Fibroblast of skin of left quadriceps (primary cell): ENCODE measurements at regions not wholly inside any gene's neighbourhood (a gene's known extent, or its start where the extent isn't known, plus 50 kb on each side); places are given as distances from the start of the nearest gene placed in this dataset.

Experiments
- DNase-seq, 2 experiments: peaks; one replicate each; pipeline ENCODE4 v3.0.0-alpha.2; 2013; ENCODE audit warnings: low read depth in 2 of 2

DNA sequence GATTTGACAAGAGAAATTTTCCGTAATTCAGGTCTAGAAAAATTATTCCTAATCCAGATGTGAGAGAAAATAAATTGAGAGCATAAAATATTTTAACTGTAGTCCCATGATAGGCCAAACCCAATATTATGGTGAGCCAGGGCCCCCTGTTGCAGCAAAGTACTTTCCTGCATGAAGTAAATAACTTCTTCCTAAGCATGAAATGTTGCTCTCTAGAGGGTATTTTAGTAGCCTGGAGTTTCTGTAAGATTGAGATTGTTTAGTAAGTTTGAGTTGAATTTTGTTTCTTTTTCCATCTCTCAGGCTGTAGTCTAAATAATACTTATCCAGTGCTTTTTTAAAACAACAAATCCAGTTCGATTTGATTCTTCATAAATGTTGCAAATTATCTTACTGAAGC lies 317.5 kb upstream of the MPDZ start:
- no peak for DNase-seq

DNA sequence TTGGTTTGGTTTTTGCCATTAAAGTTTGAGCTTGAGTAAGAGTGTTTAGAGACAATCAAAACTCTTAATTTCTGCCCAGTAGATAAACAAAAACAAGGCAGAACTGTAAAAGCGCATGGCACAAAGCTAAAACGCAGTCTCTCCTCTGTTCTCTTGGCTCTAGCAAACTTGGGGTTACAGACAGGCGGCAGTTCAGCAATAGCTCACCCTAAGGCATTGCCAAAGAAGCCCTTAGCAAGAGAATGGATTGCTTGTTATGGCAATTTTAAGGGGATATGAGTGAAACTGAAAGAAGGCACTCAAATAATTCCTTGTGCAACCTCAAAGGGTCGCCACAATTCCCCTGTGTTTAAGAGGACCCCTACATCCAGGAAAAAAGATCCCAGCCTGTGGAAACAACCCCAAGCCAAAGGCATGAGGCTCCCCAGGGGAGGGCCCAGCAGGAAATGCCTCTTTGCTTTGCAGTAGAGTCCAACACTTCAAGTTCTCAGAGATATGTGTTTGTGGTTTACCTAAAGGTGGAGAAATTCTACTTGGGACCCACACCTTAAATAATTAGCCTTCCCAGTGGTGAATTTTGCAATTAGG lies 317.0 kb upstream of the MPDZ start:
- no peak for DNase-seq

DNA sequence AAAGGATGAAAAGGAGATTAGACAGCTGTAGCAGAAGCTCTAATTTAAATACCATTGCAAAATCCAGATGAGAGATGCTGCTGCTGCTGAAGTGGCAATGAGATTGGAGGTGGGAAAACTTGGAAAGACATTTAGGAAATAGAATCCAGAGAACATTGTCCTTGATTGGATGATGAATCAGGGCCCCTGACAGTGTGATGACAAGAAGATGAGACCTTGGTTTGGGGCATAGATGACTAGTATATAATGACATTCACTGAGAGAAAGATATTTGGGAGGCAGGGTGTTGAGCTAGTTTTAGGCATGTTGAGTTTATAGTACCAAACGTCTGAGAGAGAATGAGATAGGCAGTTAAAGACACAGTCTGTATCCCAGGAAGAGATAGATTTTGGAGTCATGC lies 311.5 kb upstream of the MPDZ start:
- no peak for DNase-seq

DNA sequence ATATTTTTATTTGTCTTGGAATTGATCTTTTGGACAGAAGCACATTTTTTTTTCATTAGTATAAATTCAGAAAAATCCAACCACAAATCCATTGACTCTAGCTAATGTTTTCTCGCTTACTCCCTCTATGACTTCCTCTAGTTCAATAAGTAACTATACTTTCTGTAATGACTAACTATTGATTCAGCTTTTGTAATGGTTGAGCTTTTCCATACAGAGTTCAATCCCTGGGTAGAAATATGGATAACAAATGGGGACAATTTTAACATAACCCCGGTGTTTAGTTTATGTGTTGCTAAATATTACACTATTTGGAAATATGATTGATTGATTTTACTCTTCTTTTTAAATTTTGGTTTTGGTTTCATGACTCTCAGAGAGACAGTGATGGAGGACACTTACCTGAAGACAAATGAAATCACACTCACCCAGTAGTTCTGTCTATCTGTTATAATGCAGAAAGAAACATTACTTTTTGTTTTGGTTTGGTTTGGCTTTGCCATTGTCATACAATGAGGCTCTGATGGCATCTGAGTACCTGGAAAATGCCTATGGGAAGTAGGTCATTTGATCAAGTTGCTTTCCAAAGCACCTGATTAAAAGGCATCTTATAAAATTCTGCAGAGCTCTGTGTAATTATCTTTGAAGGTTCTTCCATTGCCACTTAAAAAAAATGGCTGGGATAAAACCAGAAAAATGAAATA lies 309.7 kb upstream of the MPDZ start:
- DNase-seq: no peak

DNA sequence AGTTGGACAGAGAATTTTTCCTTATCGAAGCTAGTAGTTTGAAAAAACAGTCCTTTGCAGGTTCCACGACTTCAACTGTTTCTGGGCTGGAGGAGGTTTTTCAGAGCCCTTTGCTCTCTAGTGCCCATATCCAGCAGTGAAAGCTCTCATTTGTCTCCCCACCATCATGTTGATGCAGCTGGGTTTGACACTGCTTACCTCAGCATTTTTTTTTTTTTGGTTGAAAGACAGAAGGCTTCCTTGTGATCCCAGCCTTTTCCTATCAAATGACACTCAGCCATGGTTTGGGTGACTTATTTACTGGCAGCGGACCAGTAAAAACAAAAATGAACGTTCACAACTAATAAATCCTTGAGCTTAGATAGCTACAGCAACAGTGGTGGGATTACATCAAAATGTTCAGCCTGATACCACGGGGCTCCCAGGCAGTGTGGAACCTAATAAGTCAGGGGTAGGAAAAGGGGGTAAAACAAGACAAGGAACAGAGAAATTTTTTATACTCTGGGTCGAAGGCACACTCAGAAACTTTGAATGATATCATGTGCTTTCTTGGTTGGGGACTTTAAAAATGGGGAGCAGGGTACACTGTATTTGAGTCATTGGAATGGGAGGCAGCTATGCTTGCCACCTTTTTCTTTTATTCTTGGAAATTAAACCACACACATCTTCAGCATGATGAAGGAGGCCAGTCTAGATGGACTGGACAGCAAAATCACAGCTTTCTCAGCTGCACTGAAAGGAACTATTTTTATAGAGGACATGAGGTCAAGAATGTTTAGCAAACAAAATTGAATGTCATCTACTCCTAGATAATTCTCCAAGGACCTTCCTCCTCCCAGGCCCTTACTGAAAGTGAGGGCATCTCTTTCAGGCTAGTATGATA lies 308.9 kb upstream of the MPDZ start:
- DNase-seq: no peak

DNA sequence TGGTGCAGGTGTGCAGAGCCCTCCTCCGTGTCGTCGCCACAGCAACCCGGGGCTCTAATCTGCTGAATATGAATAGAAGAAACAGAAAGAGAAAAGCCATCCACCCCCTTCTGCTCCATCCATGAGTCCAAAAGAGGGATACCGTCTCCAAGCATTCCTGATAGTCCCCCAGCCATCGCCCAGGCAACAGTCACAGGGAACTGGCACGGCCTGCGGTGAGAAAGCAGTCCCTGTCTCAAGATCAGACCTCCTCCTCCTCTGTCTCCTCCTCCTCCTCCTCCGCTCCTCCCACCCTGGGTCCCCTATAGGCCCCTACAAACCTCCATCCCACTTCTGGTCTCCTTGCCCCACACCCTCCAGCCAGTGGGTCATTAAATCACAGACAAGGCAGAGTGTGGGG lies 308.1 kb upstream of the MPDZ start:
- no peak for DNase-seq

DNA sequence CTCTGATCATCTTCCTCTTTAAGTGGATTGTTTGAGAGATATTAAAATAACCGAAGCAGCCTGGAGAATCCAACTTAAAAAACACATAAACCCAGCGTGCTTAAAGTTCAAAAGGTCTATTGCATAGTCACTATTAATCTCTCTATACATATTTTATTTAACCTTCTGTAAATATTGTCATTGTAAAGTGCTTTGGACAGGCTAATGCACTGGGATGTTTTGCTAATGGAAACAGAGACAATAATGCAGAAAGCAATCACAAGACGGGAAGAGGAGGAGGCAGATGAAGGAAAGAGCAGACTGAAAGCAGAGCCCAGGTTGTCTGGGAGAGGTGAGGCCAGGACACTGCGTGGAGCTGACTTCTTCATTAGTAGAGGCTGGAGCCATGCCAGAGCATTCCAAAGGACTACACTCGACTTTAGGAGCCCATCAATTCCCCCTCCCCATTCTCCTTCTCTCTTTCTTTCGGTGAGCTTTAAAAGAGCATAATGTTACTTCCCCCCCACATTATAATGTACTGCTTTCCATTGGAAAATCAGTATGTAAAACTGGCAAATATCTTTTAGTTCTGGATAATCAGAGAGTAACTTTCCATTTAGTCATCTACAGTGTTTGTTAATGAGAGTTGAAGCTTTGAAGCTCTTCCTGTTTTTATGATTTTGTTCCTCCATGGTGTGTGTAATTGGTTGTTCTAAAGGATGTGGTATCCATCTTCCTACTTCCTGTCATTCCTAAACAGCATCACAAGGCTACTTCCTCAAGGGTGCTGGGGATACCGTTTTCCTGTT lies 307.3 kb upstream of the MPDZ start:
- DNase-seq: no peak

DNA sequence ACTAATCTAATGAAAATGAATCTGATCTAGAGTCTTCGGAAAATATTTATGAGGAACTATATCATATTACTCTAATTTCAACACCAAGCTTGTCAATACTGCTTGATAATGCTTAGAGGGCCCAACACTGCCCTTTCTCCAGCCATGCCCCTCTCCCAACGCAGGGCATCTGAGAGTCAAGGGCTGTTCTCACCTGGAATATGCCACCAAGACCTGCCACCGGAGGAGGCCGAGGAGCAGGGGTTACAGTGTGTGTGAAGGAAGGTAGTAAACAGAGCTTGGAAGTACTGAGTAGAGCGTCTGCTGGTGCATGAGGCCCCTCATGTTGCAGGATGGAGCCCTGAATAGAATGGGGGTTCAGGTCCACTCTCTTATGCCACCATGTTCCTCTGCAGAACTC lies 301.3 kb upstream of the MPDZ start:
- no peak for DNase-seq

DNA sequence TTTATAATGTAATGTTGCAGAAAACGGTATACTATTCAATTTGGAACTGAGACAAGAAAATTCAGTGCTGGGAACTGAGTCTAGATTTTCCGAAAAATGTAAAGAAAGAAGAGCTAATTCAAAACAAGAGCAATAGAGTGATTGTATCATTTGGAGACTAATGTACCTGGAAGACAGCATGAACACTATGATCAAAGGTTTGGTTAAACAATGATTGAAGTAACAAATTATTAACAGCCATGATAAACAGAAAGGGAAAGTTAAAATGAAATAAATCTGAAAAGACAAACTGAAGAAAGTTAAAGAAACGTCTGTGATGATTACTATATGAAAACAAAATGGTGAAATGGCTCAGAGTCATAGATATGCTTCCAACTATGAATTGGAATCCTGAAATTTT lies 300.6 kb upstream of the MPDZ start:
- no peak for DNase-seq

DNA sequence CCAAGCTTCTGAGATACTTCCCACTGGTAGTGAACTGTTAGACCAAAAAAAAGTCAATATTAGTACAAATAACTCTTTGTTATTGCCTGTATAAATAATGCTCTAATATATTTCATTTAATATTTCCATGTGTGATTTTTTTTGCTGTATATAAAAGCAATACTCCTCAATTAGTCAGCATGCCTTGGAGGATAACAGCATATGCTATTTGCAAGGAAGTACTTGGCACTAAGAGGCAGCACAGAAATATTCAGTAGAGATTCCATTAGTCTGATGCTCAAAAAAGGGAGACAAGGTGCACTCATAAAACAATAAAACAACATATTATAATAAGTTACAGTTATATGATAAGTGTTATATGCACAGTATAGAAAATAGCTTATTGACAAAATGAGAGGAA lies 296.6 kb upstream of the MPDZ start:
- no peak for DNase-seq

DNA sequence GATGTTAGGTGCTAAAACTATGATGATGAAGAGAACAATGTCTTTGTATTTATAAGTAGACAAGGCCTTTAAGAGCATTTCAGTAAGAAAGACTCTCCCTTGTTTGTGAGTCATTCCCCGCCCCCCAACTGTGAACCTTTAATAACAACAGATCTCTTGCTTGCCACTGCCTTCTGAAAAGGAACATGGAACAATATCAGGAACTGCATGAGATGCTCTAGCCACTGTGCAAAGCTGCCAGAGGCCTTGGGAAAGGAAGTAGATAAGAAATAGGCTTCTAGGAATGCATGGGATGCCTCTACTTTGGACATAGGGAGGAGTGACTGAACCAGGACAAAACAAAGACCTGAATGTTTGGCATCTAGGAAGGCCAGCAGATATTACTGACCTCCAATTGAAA lies 296.1 kb upstream of the MPDZ start:
- no peak for DNase-seq

DNA sequence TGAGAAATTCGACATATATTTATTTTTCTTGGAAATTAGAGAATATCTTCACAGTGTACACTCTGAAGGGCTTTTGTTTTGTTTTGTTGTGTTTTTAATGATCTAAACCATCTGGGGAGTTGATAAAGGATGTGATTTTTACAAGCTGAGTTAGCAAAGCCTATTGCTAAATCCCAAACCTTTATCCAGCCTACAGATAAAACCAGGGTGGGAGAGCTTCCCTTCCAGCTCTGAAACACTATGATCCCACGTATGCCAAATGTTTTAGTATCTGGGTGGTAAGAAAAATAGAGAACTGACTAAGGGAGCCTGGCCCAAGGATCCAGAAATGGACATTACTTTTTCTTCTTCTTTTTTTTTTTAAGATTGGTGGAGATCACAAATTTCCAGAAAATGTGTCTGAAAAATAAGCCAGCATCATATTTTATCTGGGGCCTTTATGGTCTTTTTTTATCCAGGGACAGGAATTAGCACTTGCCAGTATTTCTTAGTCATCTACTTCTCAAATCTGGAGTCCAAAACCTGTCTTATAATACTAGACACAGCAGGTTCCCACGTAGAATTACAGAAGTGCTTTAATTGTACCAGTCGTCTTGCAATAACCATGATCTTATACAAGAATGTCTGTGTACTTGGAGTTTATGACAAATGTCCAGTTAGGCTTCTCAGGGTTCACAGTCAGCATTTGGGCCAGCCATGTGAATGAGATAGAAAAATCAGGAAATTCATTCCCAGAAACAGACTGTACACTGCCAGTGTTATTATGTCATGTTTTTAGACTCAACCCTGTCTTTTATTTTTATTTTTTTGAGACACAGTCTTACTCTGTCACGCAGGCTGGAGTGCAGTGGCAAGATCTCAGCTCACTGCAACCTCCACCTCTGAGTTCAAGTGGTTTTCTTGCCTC lies 290.8 kb upstream of the MPDZ start:
- DNase-seq: no peak

DNA sequence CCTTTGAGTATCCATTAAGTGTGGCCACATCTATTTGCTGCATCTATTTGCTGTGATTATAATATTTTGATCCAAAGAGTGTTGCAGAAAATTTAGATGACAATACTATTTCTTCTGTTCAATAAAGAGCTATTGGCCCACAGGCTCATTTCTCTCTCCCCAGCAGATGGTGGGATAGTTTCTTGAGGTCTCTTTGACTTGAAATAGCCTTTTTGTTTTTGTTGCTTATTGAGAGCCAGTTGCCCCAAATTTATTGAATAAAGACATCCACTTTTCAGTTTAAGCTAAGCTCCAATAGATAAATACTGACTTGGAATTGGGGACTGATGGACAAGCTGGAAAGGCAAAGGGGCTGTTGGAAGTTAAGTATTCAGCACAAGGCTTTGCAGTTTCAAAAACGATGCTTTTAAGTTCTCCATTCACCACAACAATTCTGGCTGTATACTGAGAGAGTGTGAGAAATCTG lies 290.1 kb upstream of the MPDZ start:
- DNase-seq: no peak

DNA sequence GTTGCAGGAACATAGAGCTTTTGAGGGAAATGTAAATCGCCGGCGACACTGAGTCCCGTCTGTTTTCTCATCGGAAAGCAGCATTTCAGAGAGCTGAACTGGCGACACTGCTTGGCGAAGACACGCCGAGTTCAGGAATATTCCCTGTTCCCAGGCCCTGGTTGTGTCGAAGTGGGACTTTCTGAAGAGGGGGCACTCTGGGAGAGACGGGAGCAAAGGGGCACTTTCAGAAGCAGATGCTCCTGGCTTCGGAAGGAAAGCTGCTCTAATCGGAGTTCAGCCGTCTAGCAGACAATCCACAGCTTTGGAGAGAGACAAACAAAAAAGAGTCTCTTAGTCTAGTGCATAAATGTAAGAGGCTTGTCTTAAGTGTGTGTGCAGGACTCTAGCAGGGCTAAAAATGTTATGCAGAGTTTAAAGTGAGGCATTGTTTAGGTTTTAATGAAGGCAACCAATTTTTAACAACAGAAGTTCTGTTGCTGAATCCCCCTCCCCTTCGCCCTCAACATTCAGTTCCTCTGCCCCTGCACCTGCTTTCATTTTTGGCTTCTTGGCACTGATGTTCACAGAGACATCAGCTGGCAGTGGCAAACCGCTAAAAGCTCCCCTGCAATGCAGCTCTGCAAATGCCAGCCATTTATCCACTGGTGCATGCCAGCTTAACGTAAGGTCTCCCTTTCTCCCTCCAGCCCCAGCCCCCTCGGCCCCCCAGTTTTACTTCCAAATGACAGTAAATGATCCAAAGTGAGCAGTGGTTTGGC lies 289.5 kb upstream of the MPDZ start:
- DNase-seq: no peak

DNA sequence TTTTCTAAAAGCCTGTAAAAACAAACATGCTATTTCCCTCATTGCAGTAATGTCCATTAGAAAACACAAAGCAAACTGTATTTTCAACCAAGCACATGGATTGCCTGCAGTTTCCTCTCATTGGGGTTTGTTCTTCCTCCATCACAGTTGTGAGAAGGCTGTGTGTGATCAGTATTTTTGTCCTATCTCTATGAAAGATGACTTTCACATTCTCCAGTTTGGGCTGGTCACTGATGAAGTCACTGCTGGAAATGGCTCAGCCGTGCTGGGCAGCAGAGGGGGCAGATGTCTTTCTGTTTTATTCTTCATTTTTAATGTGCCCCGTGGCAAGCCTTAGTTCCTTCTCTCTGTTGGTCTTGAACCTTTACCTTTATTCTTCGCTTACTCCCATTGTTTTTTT lies 288.9 kb upstream of the MPDZ start:
- DNase-seq: no peak

DNA sequence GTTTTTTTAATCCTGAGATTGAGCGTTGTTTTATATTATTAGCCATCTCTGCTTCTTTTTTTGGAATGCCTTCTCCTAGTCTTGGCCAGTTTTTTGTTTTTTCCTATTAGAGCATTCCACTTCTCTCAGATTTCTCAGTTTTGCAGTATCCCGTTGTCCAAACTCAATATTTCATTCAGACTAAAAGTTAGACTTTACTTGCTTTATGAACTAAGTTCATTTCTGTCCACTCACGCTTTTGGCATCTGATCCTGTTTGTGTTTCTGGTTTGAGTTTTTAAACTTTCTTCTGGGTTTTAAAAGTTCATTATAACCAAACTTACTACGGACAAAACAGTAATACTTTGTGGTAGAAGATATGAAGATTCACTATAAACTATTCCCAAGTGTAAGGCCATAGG lies 288.3 kb upstream of the MPDZ start:
- no peak for DNase-seq

DNA sequence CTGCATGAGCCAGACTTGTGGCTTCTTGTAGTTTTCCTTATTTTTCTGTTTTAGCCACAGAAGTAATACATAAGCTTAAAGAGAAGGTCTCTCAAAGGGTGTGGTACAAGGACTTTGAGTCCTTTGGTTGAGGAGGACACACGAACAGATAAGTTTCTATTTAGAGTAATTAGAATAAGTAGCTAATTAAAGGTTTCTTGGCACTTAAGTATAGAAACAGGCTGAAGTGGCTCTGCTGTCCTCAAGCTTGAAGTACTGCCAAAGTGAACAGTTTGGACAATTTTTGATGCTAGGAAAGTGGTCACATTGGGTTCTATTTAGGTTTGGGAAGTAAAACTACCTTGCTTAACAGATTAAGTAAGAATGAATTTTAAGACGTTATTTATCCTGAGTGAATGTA lies 278.3 kb upstream of the MPDZ start:
- no peak for DNase-seq

DNA sequence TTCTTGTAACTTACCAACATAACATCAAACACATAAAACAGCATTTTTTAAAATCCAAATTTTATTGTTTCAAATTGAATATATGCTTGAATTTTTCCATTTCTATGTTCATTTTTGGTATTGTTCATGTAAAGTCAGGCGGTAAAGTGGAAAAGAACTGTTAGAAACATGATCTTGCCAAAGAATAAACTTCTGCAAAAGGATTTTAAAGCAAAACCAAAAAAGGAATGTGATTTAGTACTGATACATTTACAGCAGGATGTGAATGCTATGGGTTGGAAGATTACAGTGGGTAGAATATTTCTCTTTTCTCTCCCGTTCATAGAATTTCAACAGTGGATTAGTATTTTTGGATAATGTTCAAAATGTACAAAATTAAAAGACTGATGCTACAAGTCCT lies 277.2 kb upstream of the MPDZ start:
- no peak for DNase-seq

DNA sequence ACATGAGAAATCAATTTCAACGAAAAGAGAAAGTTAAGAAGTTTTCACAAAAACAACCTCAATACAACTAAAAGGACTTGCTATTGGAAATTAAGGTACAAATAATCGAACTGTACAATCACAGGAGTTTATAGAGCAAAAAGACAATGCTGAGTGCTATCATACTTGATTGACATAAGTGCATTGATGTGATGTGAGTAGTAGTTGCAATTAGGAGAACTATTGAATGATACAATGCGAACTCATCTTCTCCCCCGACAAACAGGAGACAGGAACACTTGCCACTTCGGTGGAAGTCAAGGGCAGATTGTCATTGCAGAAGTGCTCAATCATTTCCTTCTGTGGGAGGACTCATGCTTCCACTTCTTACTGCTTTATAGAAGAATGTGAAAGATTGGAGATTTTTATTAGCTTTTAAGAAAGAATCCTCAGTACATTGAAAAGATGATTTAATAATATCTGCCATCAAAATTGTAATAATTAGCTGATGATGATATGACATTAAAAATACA lies 276.6 kb upstream of the MPDZ start:
- no peak for DNase-seq

DNA sequence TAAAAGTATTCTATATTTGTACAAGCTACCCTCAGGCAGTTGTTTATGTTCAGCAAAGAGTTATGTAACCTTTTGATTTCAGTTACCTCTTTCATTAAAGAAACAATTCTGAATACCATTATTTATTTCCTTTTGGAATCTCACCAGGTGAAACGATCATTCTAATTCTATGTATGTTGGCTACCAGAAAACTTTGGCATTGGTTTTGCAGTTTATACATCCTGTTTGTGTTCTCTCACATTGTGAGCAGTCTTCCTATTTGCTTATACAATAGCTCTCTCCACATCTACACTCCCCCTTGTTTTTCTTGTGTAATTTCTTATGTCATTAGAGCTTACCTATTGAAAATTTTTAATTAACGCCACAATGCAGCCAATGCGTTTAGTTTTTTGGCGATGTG lies 276.0 kb upstream of the MPDZ start:
- DNase-seq: no peak
